GM21786 (cell line): ENCODE measurements at regions not wholly inside any gene's neighbourhood (a gene's known extent, or its start where the extent isn't known, plus 50 kb on each side); places are given as distances from the start of the nearest gene placed in this dataset.

Experiments used
- ATAC-seq: cut with Tn5 transposase; IDR thresholded peaks from one replicate; pipeline ENCODE4 v1.9.1; 2021; ENCODE audit not compliant: unreplicated experiment

GRCh38 chr12:75908961-75909605, 122.5 kb downstream of the PHLDA1 start:
- no peak for ATAC-seq

GRCh38 chr12:75905922-75906321, 125.7 kb downstream of the PHLDA1 start:
- ATAC-seq, result no peak

- no peak for ATAC-seq
These were observed 130.8 kb downstream of the PHLDA1 start for GRCh38 chr12:75900781-75901254.

GRCh38 chr12:75900226-75900625, 131.3 kb downstream of the PHLDA1 start:
- ATAC-seq, result no peak

- no peak for ATAC-seq
These were observed 136.4 kb downstream of the PHLDA1 start for GRCh38 chr12:75894965-75895754.

- no peak for ATAC-seq
These were observed 137.8 kb downstream of the PHLDA1 start for GRCh38 chr12:75893765-75894164.

- ATAC-seq, result no peak
These were observed 138.7 kb downstream of the PHLDA1 start for GRCh38 chr12:75892731-75893408.

- ATAC-seq, result no peak
These were observed 140.5 kb downstream of the PHLDA1 start for GRCh38 chr12:75891072-75891471.

GRCh38 chr12:75890660-75891059, 140.9 kb downstream of the PHLDA1 start:
- no peak for ATAC-seq

GRCh38 chr12:75890141-75890540, 141.4 kb downstream of the PHLDA1 start:
- no peak for ATAC-seq

- ATAC-seq, result no peak
These were observed 142.5 kb downstream of the PHLDA1 start for GRCh38 chr12:75888874-75889613.

- ATAC-seq, result no peak
These were observed 143.2 kb downstream of the PHLDA1 start for GRCh38 chr12:75888399-75888798.

- no peak for ATAC-seq
These were observed 143.6 kb downstream of the PHLDA1 start for GRCh38 chr12:75887979-75888378.

GRCh38 chr12:75884465-75884985, 147.1 kb downstream of the PHLDA1 start:
- no peak for ATAC-seq

- no peak for ATAC-seq
These were observed 148.3 kb downstream of the PHLDA1 start for GRCh38 chr12:75883241-75883640.

GRCh38 chr12:75882421-75882820, 149.2 kb downstream of the PHLDA1 start:
- no peak for ATAC-seq

- no peak for ATAC-seq
These were observed 149.7 kb downstream of the PHLDA1 start for GRCh38 chr12:75881920-75882319.

- ATAC-seq, result no peak
These were observed 153.6 kb downstream of the PHLDA1 start for GRCh38 chr12:75877763-75878621.

GRCh38 chr12:75876832-75877762, 154.5 kb downstream of the PHLDA1 start:
- ATAC-seq, result no peak
